ENCODE measurements at regions not wholly inside any gene's neighbourhood (a gene's known extent, or its start where the extent isn't known, plus 50 kb on each side); places are given as distances from the start of the nearest gene placed in this dataset.
A peak's percentile ranks its signal among the peaks of the same experiment; 100 is the strongest.
"Not testable (repeated sequence)": the region's sequence is repeated elsewhere in the genome, so short reads cannot be mapped to it uniquely, and the experiment has no call there.

- ChIA-PET POLR2A (no interaction called here), RAD21 (ENCODE audit: low non-redundant PET in 1 of 2, low total read pairs in 2 of 2, uncharacterized antibody in 2 of 2, unreplicated experiment in 2 of 2) (no interaction called here), CTCF (no interaction called here)
- H3K27me3 ChIP-seq (ENCODE audit: insufficient read depth, low read length): no peaks in the 10 kb centered on the region
- H3K9me3 ChIP-seq (ENCODE audit: control insufficient read depth in 1 of 2, insufficient read depth in 1 of 2, low read depth in 1 of 2, low read length in 2 of 2): no peaks in the 10 kb centered on the region
- no peak overlapping the region for H2AFZ ChIP-seq (ENCODE audit: low read depth, low read length, poor library complexity, severe bottlenecking)
- H3K79me2 ChIP-seq (ENCODE audit: insufficient read depth, low read length): no peaks in the 10 kb centered on the region
- BruUV-seq (replicated peaks): no TSS peak
- ATAC-seq (no peak), DNase-seq (ENCODE audit: low read depth, low spot score) (no peak)
- H4K20me1 ChIP-seq (ENCODE audit: insufficient read depth): no peaks in the 10 kb centered on the region
- H3K27ac ChIP-seq (ENCODE audit: low read depth, low read length): no peak overlapping the region
- H3K9me2 ChIP-seq (ENCODE audit: insufficient read depth): no peaks in the 10 kb centered on the region
- H3K4me2 ChIP-seq (ENCODE audit: low read length): no peak overlapping the region
- H3K4me1 ChIP-seq (ENCODE audit: control insufficient read depth in 1 of 2, insufficient read depth in 2 of 2, low read length in 2 of 2): no peaks in the 10 kb centered on the region
- no peaks in the 10 kb centered on the region for H3K36me3 ChIP-seq (ENCODE audit: control insufficient read depth in 1 of 2, insufficient read depth in 2 of 2, low read length in 2 of 2)
- no peak overlapping the region for H3K9ac ChIP-seq (ENCODE audit: low read length)
- no peak for TF ChIP-seq SP1 (IDR thresholded peaks at IDR 0.05; ENCODE audit: low read depth)
- TF ChIP-seq TCF7L2 (IDR thresholded peaks at IDR 0.05; ENCODE audit: borderline replicate concordance, extremely low read depth, insufficient read depth, insufficient read length): no peak
- no peak for TF ChIP-seq ZBTB33 (IDR thresholded peaks at IDR 0.05; ENCODE audit: extremely low read depth, insufficient replicate concordance, low read length)
- TF ChIP-seq CBX3 (IDR thresholded peaks at IDR 0.05; ENCODE audit: low read depth): no peak
- no peak for TF ChIP-seq ELF1 (IDR thresholded peaks at IDR 0.05; ENCODE audit: borderline replicate concordance, low read depth)
- H3K4me3 ChIP-seq (replicated peaks in 1 of 2; ENCODE audit: low read depth in 1 of 2, low read length in 2 of 2): no peak overlapping the region
- intact Hi-C loops (cut with micrococcal nuclease): no loop called here
These were observed 182.4 kb downstream of the COX18 start for GRCh38 chr4:72887152-72887551.

GRCh38 chr4:72886602-72887001, 182.9 kb downstream of the COX18 start:
- H3K27ac ChIP-seq (ENCODE audit: low read depth, low read length): no peak overlapping the region
- H3K9me2 ChIP-seq (ENCODE audit: insufficient read depth): no peaks in the 10 kb centered on the region
- H3K4me3 ChIP-seq (replicated peaks in 1 of 2; ENCODE audit: low read depth in 1 of 2, low read length in 2 of 2): no peak overlapping the region
- intact Hi-C loops (cut with micrococcal nuclease): no loop called here
- H2AFZ ChIP-seq (ENCODE audit: low read depth, low read length, poor library complexity, severe bottlenecking): no peak overlapping the region
- H3K4me1 ChIP-seq (ENCODE audit: control insufficient read depth in 1 of 2, insufficient read depth in 2 of 2, low read length in 2 of 2): no peaks in the 10 kb centered on the region
- no peaks in the 10 kb centered on the region for H3K27me3 ChIP-seq (ENCODE audit: insufficient read depth, low read length)
- no TSS peak for BruUV-seq (replicated peaks)
- no peaks in the 10 kb centered on the region for H3K79me2 ChIP-seq (ENCODE audit: insufficient read depth, low read length)
- no peaks in the 10 kb centered on the region for H3K36me3 ChIP-seq (ENCODE audit: control insufficient read depth in 1 of 2, insufficient read depth in 2 of 2, low read length in 2 of 2)
- H3K4me2 ChIP-seq (ENCODE audit: low read length): no peak overlapping the region
- TF ChIP-seq FOSL1 (IDR thresholded peaks at IDR 0.05; ENCODE audit: low read depth) (no peak), EGR1 (IDR thresholded peaks at IDR 0.05; ENCODE audit: low read depth) (no peak), CTCF (IDR thresholded peaks at IDR 0.05 in 2 of 3, conservative IDR thresholded peaks at IDR 0.05 in 1 of 3; ENCODE audit: borderline replicate concordance in 1 of 3, insufficient read depth in 1 of 3, low read depth in 2 of 3, low read length in 2 of 3) (peak; percentile 3 to 60 (median 13); a peak in 2 of 6 replicates)
- ChIA-PET CTCF (no interaction called here), POLR2A (no interaction called here), RAD21 (ENCODE audit: low non-redundant PET in 1 of 2, low total read pairs in 2 of 2, uncharacterized antibody in 2 of 2, unreplicated experiment in 2 of 2) (no interaction called here)
- DNase-seq (ENCODE audit: low read depth, low spot score): no peak
- H4K20me1 ChIP-seq (ENCODE audit: insufficient read depth): no peaks in the 10 kb centered on the region
- ATAC-seq: peak; percentile 63
- no peak overlapping the region for H3K9ac ChIP-seq (ENCODE audit: low read length)
- no peaks in the 10 kb centered on the region for H3K9me3 ChIP-seq (ENCODE audit: control insufficient read depth in 1 of 2, insufficient read depth in 1 of 2, low read depth in 1 of 2, low read length in 2 of 2)

DNA sequence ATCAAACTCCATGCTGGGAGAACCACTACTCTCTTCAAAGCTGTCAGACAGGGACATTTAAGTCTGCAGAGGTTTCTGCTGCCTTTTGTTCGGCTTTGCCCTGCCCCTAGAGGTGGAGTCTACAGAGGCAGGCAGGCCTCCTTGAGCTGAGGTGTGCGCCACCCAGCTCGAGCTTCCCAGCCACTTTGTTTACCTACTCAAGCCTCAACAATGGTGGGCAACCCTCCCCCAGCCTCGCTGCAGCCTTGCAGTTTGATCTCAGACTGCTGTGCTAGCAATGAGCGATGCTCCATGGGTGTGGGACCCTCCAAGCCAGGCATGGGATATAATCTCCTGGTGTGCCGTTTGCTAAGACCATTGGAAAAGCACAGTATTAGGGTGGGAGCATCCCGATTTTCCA, 185.3 kb downstream of the COX18 start:
- H3K4me3 ChIP-seq (replicated peaks in 1 of 2; ENCODE audit: low read depth in 1 of 2, low read length in 2 of 2); H3K79me2 ChIP-seq (ENCODE audit: insufficient read depth, low read length); H3K4me2 ChIP-seq (ENCODE audit: low read length); H3K9me2 ChIP-seq (ENCODE audit: insufficient read depth); DNase-seq (ENCODE audit: low read depth, low spot score); H3K4me1 ChIP-seq (ENCODE audit: control insufficient read depth in 1 of 2, insufficient read depth in 2 of 2, low read length in 2 of 2); POLR2A ChIA-PET; H3K9ac ChIP-seq (ENCODE audit: low read length); H4K20me1 ChIP-seq (ENCODE audit: insufficient read depth); CTCF ChIA-PET; H3K27me3 ChIP-seq (ENCODE audit: insufficient read depth, low read length); H3K36me3 ChIP-seq (ENCODE audit: control insufficient read depth in 1 of 2, insufficient read depth in 2 of 2, low read length in 2 of 2); intact Hi-C loops (cut with micrococcal nuclease); H2AFZ ChIP-seq (ENCODE audit: low read depth, low read length, poor library complexity, severe bottlenecking); BruUV-seq (replicated peaks); H3K27ac ChIP-seq (ENCODE audit: low read depth, low read length); RAD21 ChIA-PET (ENCODE audit: low non-redundant PET in 1 of 2, low total read pairs in 2 of 2, uncharacterized antibody in 2 of 2, unreplicated experiment in 2 of 2); ATAC-seq; H3K9me3 ChIP-seq (ENCODE audit: control insufficient read depth in 1 of 2, insufficient read depth in 1 of 2, low read depth in 1 of 2, low read length in 2 of 2): not testable (repeated sequence)

Measured in HCT116 (cell line).